Endothelial cell of umbilical vein (primary cell): ENCODE measurements at regions not wholly inside any gene's neighbourhood (a gene's known extent, or its start where the extent isn't known, plus 50 kb on each side); places are given as distances from the start of the nearest gene placed in this dataset.

Source experiments
- BruUV-seq: library from RNA; stranded (reverse); fragments of 400-500 nt; replicated peaks from 2 replicates; lab custom pipeline; 2021; lab: Mats Ljungman, UMichigan
- CTCF ChIA-PET: fragments of 300-600, 350-600 bp; sonication (Branson Sonifier 250); formaldehyde crosslinking; loops from one replicate; lab custom pipeline; 2021; ENCODE audit warnings: antibody characterized with exemption, inconsistent platforms; lab: Charles Lee
- POLR2A ChIA-PET: fragments of 300-600, 350-600 bp; sonication (Branson Sonifier 250); formaldehyde crosslinking; loops from one replicate; lab custom pipeline; 2021; ENCODE audit warnings: antibody characterized with exemption, inconsistent platforms; lab: Charles Lee
- DNase-seq: peaks from one replicate; pipeline ENCODE4 v3.0.0-alpha.2; 2011; ENCODE audit warnings: low read depth, low spot score
- FAIRE-seq: peaks from 2 replicates; lab custom pipeline; 2011; peaks lifted over from hg19 to GRCh38; lab: Jason Lieb, UNC
- H2AFZ ChIP-seq: 2 replicates; pipeline ENCODE4 v1.6.0; 2012; ENCODE audit warnings: low read depth, low read length, control low read depth, inconsistent platforms
- H3K27ac ChIP-seq: 2 replicates; pipeline ENCODE4 v1.5.1; 2011; ENCODE audit warnings: low read depth, mild to moderate bottlenecking, control low read depth, low read length, moderate library complexity; ENCODE audit not compliant: insufficient read depth
- H3K27me3 ChIP-seq, 2 experiments: 2 replicates each; pipeline versions ENCODE4 v1.6.0 to v1.6.1; 2011; ENCODE audit warnings: low read length in 2 of 2, mixed read lengths in 1 of 2; ENCODE audit not compliant: control insufficient read depth in 2 of 2, insufficient read depth in 2 of 2
- H3K36me3 ChIP-seq, 2 experiments: 2 replicates in 1 of 2; 3 replicates in 1 of 2; pipeline ENCODE4 v1.5.1; 2011; ENCODE audit warnings: low read length in 2 of 2, mild to moderate bottlenecking in 1 of 2, moderate library complexity in 1 of 2; ENCODE audit not compliant: control insufficient read depth in 2 of 2, insufficient read depth in 2 of 2; ENCODE audit errors: extremely low read depth in 1 of 2
- H3K4me1 ChIP-seq: 3 replicates; pipeline ENCODE4 v1.5.1; 2011; ENCODE audit warnings: mild to moderate bottlenecking, low read length; ENCODE audit not compliant: control insufficient read depth, insufficient read depth; ENCODE audit errors: extremely low read depth
- H3K4me2 ChIP-seq: 2 replicates; pipeline ENCODE4 v1.6.1; 2011; ENCODE audit warnings: low read length, control low read depth, mixed read lengths; ENCODE audit not compliant: insufficient read depth
- H3K4me3 ChIP-seq, 3 experiments: fragments of 200-600 bp in 1 of 3; sonication (generic), shearing (Covaris generic) in 1 of 3; replicated peaks in 1 of 3; 2 replicates each; pipeline ENCODE4 v1.5.1; 2011 to 2016; ENCODE audit warnings: control low read depth in 3 of 3, low read length in 3 of 3, mild to moderate bottlenecking in 2 of 3, inconsistent platforms in 1 of 3, low read depth in 1 of 3, moderate library complexity in 1 of 3; ENCODE audit not compliant: insufficient read depth in 1 of 3
- H3K79me2 ChIP-seq: 2 replicates; pipeline ENCODE4 v1.6.0; 2012; ENCODE audit warnings: low read length, inconsistent platforms; ENCODE audit not compliant: control insufficient read depth, insufficient read depth
- H3K9ac ChIP-seq: replicated peaks from 2 replicates; pipeline ENCODE3; 2011; ENCODE audit warnings: low read length, control low read depth; ENCODE audit not compliant: insufficient read depth; ENCODE audit errors: extremely low read depth
- H3K9me1 ChIP-seq: replicated peaks from 3 replicates; pipeline ENCODE4 v1.6.0; 2011; ENCODE audit warnings: mild to moderate bottlenecking, low read length; ENCODE audit not compliant: control insufficient read depth, insufficient read depth; ENCODE audit errors: extremely low read depth
- H3K9me3 ChIP-seq: replicated peaks from 2 replicates; pipeline ENCODE4 v1.5.1; 2012; ENCODE audit warnings: low read length, inconsistent platforms; ENCODE audit not compliant: control insufficient read depth, insufficient read depth
- H4K20me1 ChIP-seq: replicated peaks from 2 replicates; pipeline ENCODE3; 2011; ENCODE audit warnings: mild to moderate bottlenecking, low read length; ENCODE audit not compliant: control insufficient read depth, insufficient read depth; ENCODE audit errors: extremely low read depth
- CTCF ChIP-seq, 2 donors: IDR thresholded peaks; 1 replicate in 1 of 2; 2 replicates in 1 of 2; pipeline ENCODE4 v1.5.1; 2011; ENCODE audit warnings: low read length in 2 of 2, mild to moderate bottlenecking in 2 of 2, moderate library complexity in 2 of 2, control low read depth in 1 of 2, inconsistent platforms in 1 of 2, low read depth in 1 of 2; ENCODE audit not compliant: insufficient read depth in 1 of 2; ENCODE audit errors: extremely low read depth in 1 of 2
- EZH2 ChIP-seq: IDR thresholded peaks from 2 replicates; pipeline ENCODE4 v1.6.1; 2012; ENCODE audit warnings: borderline replicate concordance, low read depth, mild to moderate bottlenecking, moderate library complexity, low read length, inconsistent platforms; ENCODE audit not compliant: severe bottlenecking
- FOS ChIP-seq: IDR thresholded peaks from 2 replicates; pipeline ENCODE4 v1.6.1; 2011; ENCODE audit warnings: mild to moderate bottlenecking, low read length, moderate library complexity, borderline replicate concordance; ENCODE audit not compliant: insufficient read depth
- GATA2 ChIP-seq: IDR thresholded peaks from 2 replicates; pipeline ENCODE4 v1.7.0; 2011; ENCODE audit warnings: low read depth, mild to moderate bottlenecking, moderate library complexity, mixed read lengths, low read length; ENCODE audit not compliant: insufficient read length, insufficient read depth
- JUN ChIP-seq: IDR thresholded peaks from 2 replicates; pipeline ENCODE4 v1.6.1; 2011; ENCODE audit warnings: borderline replicate concordance, low read depth; ENCODE audit not compliant: insufficient read length, insufficient read depth
- MAX ChIP-seq: IDR thresholded peaks from 2 replicates; pipeline ENCODE4 v1.6.1; 2011; ENCODE audit not compliant: insufficient read depth, insufficient read length
- MYC ChIP-seq: IDR thresholded peaks from one replicate; pipeline ENCODE4 v1.6.1; 2011; ENCODE audit warnings: mild to moderate bottlenecking, low read depth, low read length
- POLR2A ChIP-seq: IDR thresholded peaks from 2 replicates; pipeline ENCODE4 v1.6.1; 2012; ENCODE audit warnings: low read depth, mild to moderate bottlenecking, control low read depth, low read length
- POLR2AphosphoS5 ChIP-seq: IDR thresholded peaks from 2 replicates; pipeline ENCODE4 v1.6.1; 2012; ENCODE audit warnings: low read depth, mild to moderate bottlenecking, control low read depth, low read length, moderate library complexity; ENCODE audit not compliant: insufficient read depth
- dilution Hi-C: fragments of 300-500 bp; cut with MboI; formaldehyde crosslinking; loops from one replicate; pipeline ENCODE4 v1.15.0; 2019; ENCODE audit warnings: low sequenced_read_pairs; ENCODE audit not compliant: extremely low pct_ligation_motif_present
- intact Hi-C: fragments of 100-400 bp; cut with micrococcal nuclease; formaldehyde crosslinking; loops from one replicate; pipeline ENCODE4 v1.10.0; 2022

GRCh38 chr21:16563795-16564194 is 834.0 kb downstream of the USP25 start:
- Histone ChIP-seq H3K4me1 (peaks cover 6% of the 10 kb centered on the region), H3K36me3 (no peaks in the 10 kb centered on the region), H3K9me1 (no peaks in the 10 kb centered on the region), H3K9ac (no peak overlapping the region), H3K9me3 (no peaks in the 10 kb centered on the region), H3K79me2 (no peaks in the 10 kb centered on the region), H4K20me1 (no peaks in the 10 kb centered on the region), H3K27me3 (no peaks in the 10 kb centered on the region), H3K27ac (peak overlapping the region; percentile 27), H2AFZ (no peak overlapping the region), H3K4me3 (no peak overlapping the region), H3K4me2 (no peak overlapping the region)
- peak; percentile 16 for TF ChIP-seq JUN
- TF ChIP-seq POLR2AphosphoS5 = peak; percentile 19
- TF ChIP-seq MAX = no peak
- CTCF ChIA-PET = no interaction called here
- DNase-seq (peak; percentile 62), FAIRE-seq (no peak)
- POLR2A ChIA-PET = interaction anchor here (1.1 kb wide), 1 partner anchor 27 kb away, joined by 3 read pairs; no protein-coding TSS in a partner anchor
- no TSS peak for BruUV-seq
- dilution Hi-C loops (no loop called here), intact Hi-C loops (no loop called here)

GRCh38 chr21:16568244-16568643 is 838.5 kb downstream of the USP25 start:
- H3K4me3 ChIP-seq = no peak overlapping the region
- ChIA-PET CTCF (interaction anchor here (0.8 to 1.3 kb wide), 4 partner anchors 8 to 39 kb away, joined by 3 to 4 read pairs (median 4); no protein-coding TSS in a partner anchor), POLR2A (no interaction called here)
- H3K9ac ChIP-seq = no peak overlapping the region
- H3K4me2 ChIP-seq = no peak overlapping the region
- peaks cover 12% of the 10 kb centered on the region for H3K4me1 ChIP-seq
- no peaks in the 10 kb centered on the region for H3K79me2 ChIP-seq
- no peak for DNase-seq
- H3K9me1 ChIP-seq = no peaks in the 10 kb centered on the region
- intact Hi-C loops (no loop called here), dilution Hi-C loops (no loop called here)
- no peak for TF ChIP-seq MAX
- no peak for TF ChIP-seq JUN
- no peak for TF ChIP-seq GATA2
- no peak for TF ChIP-seq POLR2AphosphoS5
- no peak for TF ChIP-seq EZH2
- no peak for TF ChIP-seq POLR2A
- no peak for TF ChIP-seq MYC
- TF ChIP-seq FOS = no peak
- TF ChIP-seq CTCF (IDR thresholded peaks at IDR 0.05; ENCODE audit: extremely low read depth in 1 of 2, insufficient read depth in 1 of 2, low read depth in 1 of 2, low read length in 2 of 2) = no peak
- no peaks in the 10 kb centered on the region for H3K36me3 ChIP-seq
- no peak overlapping the region for H3K27ac ChIP-seq
- no TSS peak for BruUV-seq
- no peak for FAIRE-seq
- H4K20me1 ChIP-seq = no peaks in the 10 kb centered on the region
- no peaks in the 10 kb centered on the region for H3K27me3 ChIP-seq
- no peak overlapping the region for H2AFZ ChIP-seq
- H3K9me3 ChIP-seq = no peaks in the 10 kb centered on the region
